ENCODE measurements at regions not wholly inside any gene's neighbourhood (a gene's known extent, or its start where the extent isn't known, plus 50 kb on each side); places are given as distances from the start of the nearest gene placed in this dataset.

- Histone ChIP-seq H3K9ac (ENCODE audit: low read length) (no peak overlapping the region), H3K4me3 (ENCODE audit: control extremely low read depth in 1 of 5, extremely low read depth in 1 of 5, insufficient read depth in 1 of 5, low read depth in 2 of 5, low read length in 4 of 5) (no peak overlapping the region), H3K27ac (ENCODE audit: low read length in 2 of 2) (no peak overlapping the region), H3K27me3 (replicated peaks in 1 of 4; ENCODE audit: control extremely low read depth in 1 of 4, control insufficient read depth in 3 of 4, insufficient read depth in 4 of 4, low read length in 3 of 4) (no peaks in the 10 kb centered on the region), H2AFZ (ENCODE audit: insufficient read depth, low read depth, low read length, poor library complexity, severe bottlenecking) (no peak overlapping the region), H4K20me1 (ENCODE audit: control insufficient read depth, insufficient read depth, low read length, poor library complexity, severe bottlenecking) (no peaks in the 10 kb centered on the region), H3K79me2 (ENCODE audit: control insufficient read depth, insufficient read depth, low read length) (no peaks in the 10 kb centered on the region), H3K36me3 (replicated peaks in 1 of 2; ENCODE audit: control extremely low read depth in 1 of 2, control insufficient read depth in 1 of 2, extremely low read depth in 1 of 2, insufficient read depth in 2 of 2, low read length in 1 of 2) (no peaks in the 10 kb centered on the region), H3K9me3 (ENCODE audit: control extremely low read depth in 1 of 3, control insufficient read depth in 2 of 3, insufficient read depth in 1 of 3, low read length in 2 of 3) (no peaks in the 10 kb centered on the region), H3K4me2 (replicated peaks; ENCODE audit: low read depth, low read length, poor library complexity, severe bottlenecking) (no peak overlapping the region), H3K4me1 (ENCODE audit: control insufficient read depth in 2 of 2, insufficient read depth in 2 of 2, low read length in 2 of 2) (no peaks in the 10 kb centered on the region)
- H3K27ac Mint-ChIP-seq: no peak overlapping the region
- no peaks in the 10 kb centered on the region for H3K4me1 Mint-ChIP-seq
- H3K27me3 Mint-ChIP-seq: no peaks in the 10 kb centered on the region
- TF ChIP-seq CTCF (IDR thresholded peaks at IDR 0.05) (no peak), EZH2 (IDR thresholded peaks at IDR 0.05; ENCODE audit: borderline replicate concordance, insufficient read depth, low read depth, low read length, poor library complexity, severe bottlenecking) (no peak)
- POLR2A ChIA-PET: no interaction called here
- intact Hi-C loops (cut with micrococcal nuclease): no loop called here
- CTCF ChIA-PET: no interaction called here
- no peaks in the 10 kb centered on the region for H3K9me3 Mint-ChIP-seq (ENCODE audit: insufficient read depth)
- ATAC-seq (ENCODE audit: low read depth): no peak
- no peak overlapping the region for H3K4me3 Mint-ChIP-seq
- no peak for DNase-seq
These were observed 100.6 kb downstream of the RAP2A start for GRCh38 chr13:97534540-97534939.

GRCh38 chr13:97535614-97536013 is 101.6 kb downstream of the RAP2A start:
- H3K27me3 ChIP-seq (replicated peaks in 1 of 4; ENCODE audit: control extremely low read depth in 1 of 4, control insufficient read depth in 3 of 4, insufficient read depth in 4 of 4, low read length in 3 of 4): no peaks in the 10 kb centered on the region
- no peak overlapping the region for H3K4me2 ChIP-seq (replicated peaks; ENCODE audit: low read depth, low read length, poor library complexity, severe bottlenecking)
- POLR2A ChIA-PET: no interaction called here
- H3K9me3 ChIP-seq (ENCODE audit: control extremely low read depth in 1 of 3, control insufficient read depth in 2 of 3, insufficient read depth in 1 of 3, low read length in 2 of 3): no peaks in the 10 kb centered on the region
- TF ChIP-seq EZH2 (IDR thresholded peaks at IDR 0.05; ENCODE audit: borderline replicate concordance, insufficient read depth, low read depth, low read length, poor library complexity, severe bottlenecking) (no peak), CTCF (IDR thresholded peaks at IDR 0.05) (no peak)
- Mint-ChIP-seq H3K9me3 (ENCODE audit: insufficient read depth) (no peaks in the 10 kb centered on the region), H3K4me3 (no peak overlapping the region), H3K4me1 (no peaks in the 10 kb centered on the region), H3K27ac (no peak overlapping the region), H3K27me3 (no peaks in the 10 kb centered on the region)
- no peak overlapping the region for H2AFZ ChIP-seq (ENCODE audit: insufficient read depth, low read depth, low read length, poor library complexity, severe bottlenecking)
- no peak overlapping the region for H3K4me3 ChIP-seq (ENCODE audit: control extremely low read depth in 1 of 5, extremely low read depth in 1 of 5, insufficient read depth in 1 of 5, low read depth in 2 of 5, low read length in 4 of 5)
- no peaks in the 10 kb centered on the region for H3K79me2 ChIP-seq (ENCODE audit: control insufficient read depth, insufficient read depth, low read length)
- ATAC-seq (ENCODE audit: low read depth): no peak
- no peaks in the 10 kb centered on the region for H3K4me1 ChIP-seq (ENCODE audit: control insufficient read depth in 2 of 2, insufficient read depth in 2 of 2, low read length in 2 of 2)
- intact Hi-C loops (cut with micrococcal nuclease): no loop called here
- CTCF ChIA-PET: no interaction called here
- no peaks in the 10 kb centered on the region for H3K36me3 ChIP-seq (replicated peaks in 1 of 2; ENCODE audit: control extremely low read depth in 1 of 2, control insufficient read depth in 1 of 2, extremely low read depth in 1 of 2, insufficient read depth in 2 of 2, low read length in 1 of 2)
- H3K9ac ChIP-seq (ENCODE audit: low read length): no peak overlapping the region
- no peak for DNase-seq
- WGBS (ENCODE audit: insufficient coverage): no CpG with 5 or more reads among the region's 1 CpG
- H4K20me1 ChIP-seq (ENCODE audit: control insufficient read depth, insufficient read depth, low read length, poor library complexity, severe bottlenecking): no peaks in the 10 kb centered on the region
- H3K27ac ChIP-seq (ENCODE audit: low read length in 2 of 2): no peak overlapping the region

All from B cell (primary cell).